Neutrophil (primary cell): ENCODE measurements at regions not wholly inside any gene's neighbourhood (a gene's known extent, or its start where the extent isn't known, plus 50 kb on each side); places are given as distances from the start of the nearest gene placed in this dataset.

Source experiments
- H3K27ac ChIP-seq: fragments of 200-600 bp; sonication (generic); 2 replicates; pipeline ENCODE4 v1.5.1; 2016; ENCODE audit warnings: mild to moderate bottlenecking, moderate library complexity
- H3K27me3 ChIP-seq: fragments of 200-600 bp; sonication (generic); 2 replicates; pipeline ENCODE4 v1.6.0; 2016; ENCODE audit warnings: mild to moderate bottlenecking
- H3K36me3 ChIP-seq: fragments of 200-600 bp; sonication (generic); 2 replicates; pipeline ENCODE4 v1.5.1; 2017
- H3K4me1 ChIP-seq, 2 experiments: fragments of 200-600 bp in 1 of 2; sonication (generic) in 1 of 2; 1 replicate in 1 of 2; 2 replicates in 1 of 2; pipeline versions ENCODE4 v1.5.1 to v1.6.1; 2013 to 2016; ENCODE audit warnings: low read depth in 1 of 2, low read length in 1 of 2, mild to moderate bottlenecking in 1 of 2, moderate library complexity in 1 of 2; ENCODE audit not compliant: control insufficient read depth in 1 of 2, insufficient read depth in 1 of 2
- H3K4me3 ChIP-seq, 2 experiments: fragments of 200-600 bp in 1 of 2; sonication (generic) in 1 of 2; 1 replicate in 1 of 2; 2 replicates in 1 of 2; pipeline ENCODE4 v1.5.1; 2013 to 2016; ENCODE audit warnings: low read depth in 1 of 2, low read length in 1 of 2, mild to moderate bottlenecking in 1 of 2, moderate library complexity in 1 of 2
- H3K9me3 ChIP-seq: fragments of 200-600 bp; sonication (generic); 2 replicates; pipeline ENCODE4 v1.5.1; 2016
- CTCF ChIP-seq: fragments of 200-600 bp; sonication (generic); IDR thresholded peaks from 2 replicates; pipeline ENCODE4 v1.5.1; 2016; ENCODE audit warnings: antibody characterized with exemption

GRCh38 chr4:123832173-123833026 is 435.8 kb downstream of the SPRY1 start:
- Histone ChIP-seq H3K9me3 (no peaks in the 10 kb centered on the region), H3K27ac (no peak overlapping the region), H3K4me1 (no peaks in the 10 kb centered on the region), H3K4me3 (no peak overlapping the region), H3K27me3 (no peaks in the 10 kb centered on the region), H3K36me3 (no peaks in the 10 kb centered on the region)
- no peak for TF ChIP-seq CTCF

GRCh38 chr4:123833171-123833643 is 436.6 kb downstream of the SPRY1 start:
- no peaks in the 10 kb centered on the region for H3K27me3 ChIP-seq
- H3K4me3 ChIP-seq, result no peak overlapping the region
- TF ChIP-seq CTCF, result no peak
- no peaks in the 10 kb centered on the region for H3K4me1 ChIP-seq
- no peaks in the 10 kb centered on the region for H3K36me3 ChIP-seq
- no peak overlapping the region for H3K27ac ChIP-seq
- H3K9me3 ChIP-seq, result no peaks in the 10 kb centered on the region

- H3K9me3 ChIP-seq, result no peaks in the 10 kb centered on the region
- no peaks in the 10 kb centered on the region for H3K36me3 ChIP-seq
- no peak overlapping the region for H3K4me3 ChIP-seq
- no peaks in the 10 kb centered on the region for H3K4me1 ChIP-seq
- no peak for TF ChIP-seq CTCF
- no peaks in the 10 kb centered on the region for H3K27me3 ChIP-seq
- no peak overlapping the region for H3K27ac ChIP-seq
Observed at GRCh38 chr4:123835831-123836590, 439.4 kb downstream of the SPRY1 start.

GRCh38 chr4:123836851-123837595 is 440.4 kb downstream of the SPRY1 start:
- H3K9me3 ChIP-seq, result no peaks in the 10 kb centered on the region
- H3K27ac ChIP-seq, result no peak overlapping the region
- no peaks in the 10 kb centered on the region for H3K4me1 ChIP-seq
- H3K4me3 ChIP-seq, result no peak overlapping the region
- TF ChIP-seq CTCF, result no peak
- H3K27me3 ChIP-seq, result no peaks in the 10 kb centered on the region
- no peaks in the 10 kb centered on the region for H3K36me3 ChIP-seq

GRCh38 chr4:123838474-123838873 is 441.9 kb downstream of the SPRY1 start:
- H3K27me3 ChIP-seq, result no peaks in the 10 kb centered on the region
- H3K4me1 ChIP-seq, result no peaks in the 10 kb centered on the region
- TF ChIP-seq CTCF, result no peak
- H3K27ac ChIP-seq, result no peak overlapping the region
- no peaks in the 10 kb centered on the region for H3K36me3 ChIP-seq
- no peaks in the 10 kb centered on the region for H3K9me3 ChIP-seq
- no peak overlapping the region for H3K4me3 ChIP-seq
